ENCODE measurements at regions not wholly inside any gene's neighbourhood (a gene's known extent, or its start where the extent isn't known, plus 50 kb on each side); places are given as distances from the start of the nearest gene placed in this dataset.

DNA sequence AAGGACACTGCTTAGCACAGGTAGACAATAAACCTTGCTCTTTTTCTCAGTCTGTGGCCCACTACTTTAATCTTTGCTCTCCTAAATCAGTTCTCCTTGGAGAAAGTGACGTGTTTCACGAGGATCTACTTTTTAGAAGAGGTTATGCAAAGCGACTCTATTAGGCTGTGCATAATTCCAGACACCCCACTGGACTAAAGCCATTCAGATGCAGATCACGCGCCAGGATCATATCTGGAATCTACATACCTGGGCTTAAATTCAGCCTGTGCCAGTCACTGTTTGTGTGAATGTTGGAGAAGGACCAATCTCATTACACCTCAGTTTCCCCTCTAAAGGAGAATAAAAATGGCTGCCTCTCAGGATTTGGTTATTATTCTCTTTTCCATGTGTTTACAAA is 413.0 kb upstream of the MYT1L start:
- Mint-ChIP-seq H3K4me3 (no peak overlapping the region), H3K27me3 (ENCODE audit: insufficient read depth, low read depth) (peaks cover 5% of the 10 kb centered on the region), H3K9me3 (no peaks in the 10 kb centered on the region), H3K27ac (no peak overlapping the region), H3K36me3 (no peaks in the 10 kb centered on the region), H3K4me1 (peaks cover 19% of the 10 kb centered on the region)
- Histone ChIP-seq H3K4me1 (peaks cover 12% of the 10 kb centered on the region), H3K27me3 (no peaks in the 10 kb centered on the region), H3F3A (ENCODE audit: low read depth) (no peaks in the 10 kb centered on the region), H3K27ac (no peak overlapping the region), H3K4me2 (no peak overlapping the region), H3K9ac (no peak overlapping the region), H4K20me1 (ENCODE audit: low read depth) (no peaks in the 10 kb centered on the region), H3K36me3 (no peaks in the 10 kb centered on the region), H3K79me2 (ENCODE audit: low read depth) (no peaks in the 10 kb centered on the region), H2AFZ (replicated peaks) (no peak overlapping the region), H3K4me3 (no peak overlapping the region), H3K9me3 (ENCODE audit: low read depth) (no peaks in the 10 kb centered on the region)
- DNase-seq (ENCODE audit: low spot score): no peak
- TF ChIP-seq EZH2 (IDR thresholded peaks at IDR 0.05) (no peak), EZH2phosphoT487 (IDR thresholded peaks at IDR 0.05) (no peak), CTCF (IDR thresholded peaks at IDR 0.05) (no peak)

DNA sequence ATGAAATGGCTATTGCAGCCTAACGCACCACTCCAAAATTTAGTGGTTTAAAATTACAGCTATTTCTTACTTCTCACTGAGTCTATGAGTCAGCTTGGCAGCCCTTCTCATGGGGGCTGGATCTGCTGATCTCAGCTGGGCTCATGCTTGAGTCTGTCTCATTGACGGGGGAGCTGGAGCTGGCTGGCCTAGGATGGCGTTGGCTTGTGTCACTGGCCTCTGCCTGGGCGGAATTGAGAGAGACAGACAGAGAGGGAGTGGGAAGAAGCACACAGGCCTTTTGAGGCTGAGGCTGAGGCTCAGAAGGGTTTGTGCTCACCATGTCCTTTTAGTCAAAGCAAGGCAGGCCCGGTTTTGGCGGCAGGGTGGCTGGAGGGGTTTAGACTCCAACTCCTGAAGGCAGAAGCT is 412.1 kb upstream of the MYT1L start:
- no peak overlapping the region for H3K4me2 ChIP-seq
- no peaks in the 10 kb centered on the region for H3F3A ChIP-seq (ENCODE audit: low read depth)
- peak overlapping the region; percentile 9 for H3K4me3 Mint-ChIP-seq
- no peak overlapping the region for H3K9ac ChIP-seq
- H3K4me3 ChIP-seq: no peak overlapping the region
- no peak overlapping the region for H3K27ac ChIP-seq
- H3K4me1 ChIP-seq: peaks cover 12% of the 10 kb centered on the region
- H3K27me3 Mint-ChIP-seq (ENCODE audit: insufficient read depth, low read depth): peaks cover 5% of the 10 kb centered on the region
- peaks cover 24% of the 10 kb centered on the region for H3K4me1 Mint-ChIP-seq
- H3K27ac Mint-ChIP-seq: no peak overlapping the region
- no peaks in the 10 kb centered on the region for H3K9me3 Mint-ChIP-seq
- H3K27me3 ChIP-seq: no peaks in the 10 kb centered on the region
- TF ChIP-seq EZH2 (IDR thresholded peaks at IDR 0.05) (no peak), CTCF (IDR thresholded peaks at IDR 0.05) (no peak), EZH2phosphoT487 (IDR thresholded peaks at IDR 0.05) (no peak)
- no peaks in the 10 kb centered on the region for H3K36me3 Mint-ChIP-seq
- DNase-seq (ENCODE audit: low spot score): no peak
- no peak overlapping the region for H2AFZ ChIP-seq (replicated peaks)
- no peaks in the 10 kb centered on the region for H3K9me3 ChIP-seq (ENCODE audit: low read depth)
- no peaks in the 10 kb centered on the region for H3K79me2 ChIP-seq (ENCODE audit: low read depth)
- H3K36me3 ChIP-seq: no peaks in the 10 kb centered on the region
- H4K20me1 ChIP-seq (ENCODE audit: low read depth): no peaks in the 10 kb centered on the region

DNA sequence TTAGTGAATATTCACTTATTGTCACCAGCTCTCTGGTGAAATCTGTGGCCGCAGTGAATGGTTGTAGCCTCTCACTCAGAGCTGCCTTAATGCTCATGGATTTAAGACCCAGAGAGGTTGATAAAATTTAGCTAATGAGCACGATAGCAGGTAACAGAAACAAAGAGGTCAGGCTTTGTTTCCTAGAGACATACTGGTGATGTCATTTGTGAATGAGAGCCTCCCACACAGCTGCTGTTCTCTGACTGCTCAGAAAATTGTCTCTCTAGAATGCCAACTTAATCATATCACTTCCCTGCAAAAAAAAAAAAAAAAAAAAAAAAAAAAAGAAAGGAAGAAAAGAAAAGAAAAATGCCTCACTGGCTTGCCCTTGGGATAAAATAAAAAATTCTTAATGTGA is 411.7 kb upstream of the MYT1L start:
- Histone ChIP-seq H3F3A (ENCODE audit: low read depth) (no peaks in the 10 kb centered on the region), H3K36me3 (no peaks in the 10 kb centered on the region), H3K4me3 (no peak overlapping the region), H3K27me3 (no peaks in the 10 kb centered on the region), H3K79me2 (ENCODE audit: low read depth) (no peaks in the 10 kb centered on the region), H4K20me1 (ENCODE audit: low read depth) (no peaks in the 10 kb centered on the region), H3K4me1 (peaks cover 12% of the 10 kb centered on the region), H3K27ac (no peak overlapping the region), H3K9me3 (ENCODE audit: low read depth) (no peaks in the 10 kb centered on the region), H3K4me2 (no peak overlapping the region), H2AFZ (replicated peaks) (no peak overlapping the region), H3K9ac (no peak overlapping the region)
- Mint-ChIP-seq H3K4me3 (no peak overlapping the region), H3K4me1 (peaks cover 24% of the 10 kb centered on the region), H3K27me3 (ENCODE audit: insufficient read depth, low read depth) (peaks cover 5% of the 10 kb centered on the region), H3K27ac (no peak overlapping the region), H3K36me3 (no peaks in the 10 kb centered on the region), H3K9me3 (no peaks in the 10 kb centered on the region)
- no peak for DNase-seq (ENCODE audit: low spot score)
- TF ChIP-seq CTCF (IDR thresholded peaks at IDR 0.05) (no peak), EZH2 (IDR thresholded peaks at IDR 0.05) (no peak), EZH2phosphoT487 (IDR thresholded peaks at IDR 0.05) (no peak)
